H9 (cell line): ENCODE measurements at regions not wholly inside any gene's neighbourhood (a gene's known extent, or its start where the extent isn't known, plus 50 kb on each side); places are given as distances from the start of the nearest gene placed in this dataset.

Experiments
- DNase-seq: peaks from one replicate; pipeline ENCODE4 v3.0.0-alpha.2; 2017
- H2AFZ ChIP-seq: one replicate; pipeline ENCODE4 v1.6.1; 2013; ENCODE audit warnings: mild to moderate bottlenecking, low read length, control low read depth, moderate library complexity
- H2AK5ac ChIP-seq: 2 replicates; pipeline ENCODE4 v1.6.1; 2013; ENCODE audit warnings: low read length, control low read depth, mixed read lengths; ENCODE audit not compliant: insufficient read length
- H2BK120ac ChIP-seq: one replicate; pipeline ENCODE4 v1.6.1; 2013; ENCODE audit warnings: low read depth, mild to moderate bottlenecking, low read length, control low read depth, inconsistent platforms; ENCODE audit not compliant: poor library complexity, severe bottlenecking
- H2BK12ac ChIP-seq: 2 replicates; pipeline ENCODE4 v1.6.1; 2013; ENCODE audit warnings: low read length, control low read depth, mixed read lengths, low read depth; ENCODE audit not compliant: insufficient read length
- H2BK15ac ChIP-seq: 2 replicates; pipeline ENCODE4 v1.6.1; 2013; ENCODE audit warnings: low read depth, low read length, control low read depth
- H2BK20ac ChIP-seq: one replicate; pipeline ENCODE4 v1.6.1; 2013; ENCODE audit warnings: low read depth, mild to moderate bottlenecking, low read length, control low read depth, inconsistent platforms; ENCODE audit not compliant: poor library complexity, severe bottlenecking
- H2BK5ac ChIP-seq: 2 replicates; pipeline ENCODE4 v1.6.1; 2013; ENCODE audit warnings: low read length, control low read depth, mixed read lengths; ENCODE audit not compliant: insufficient read length
- H3K14ac ChIP-seq: 2 replicates; pipeline ENCODE4 v1.6.1; 2013; ENCODE audit warnings: low read length, control low read depth; ENCODE audit not compliant: insufficient read depth
- H3K18ac ChIP-seq: 2 replicates; pipeline ENCODE4 v1.6.1; 2013; ENCODE audit warnings: low read depth, mild to moderate bottlenecking, mixed read lengths, low read length, control low read depth; ENCODE audit not compliant: insufficient read length
- H3K23ac ChIP-seq: 2 replicates; pipeline ENCODE4 v1.6.1; 2013; ENCODE audit warnings: low read length, control low read depth, mixed read lengths, low read depth; ENCODE audit not compliant: insufficient read length
- H3K23me2 ChIP-seq: 2 replicates; pipeline ENCODE4 v1.6.1; 2013; ENCODE audit warnings: low read depth, mild to moderate bottlenecking, mixed read lengths, low read length, control low read depth; ENCODE audit not compliant: insufficient read length, poor library complexity, severe bottlenecking
- H3K27ac ChIP-seq: 2 replicates; pipeline ENCODE4 v1.5.1; 2013; ENCODE audit warnings: low read length, control low read depth, mixed read lengths, low read depth; ENCODE audit not compliant: insufficient read length
- H3K27me3 ChIP-seq: 2 replicates; pipeline ENCODE4 v1.6.1; 2013; ENCODE audit warnings: low read length, control low read depth, inconsistent platforms; ENCODE audit not compliant: insufficient read depth
- H3K4ac ChIP-seq: 2 replicates; pipeline ENCODE4 v1.6.1; 2013; ENCODE audit warnings: low read depth, mild to moderate bottlenecking, control low read depth, inconsistent platforms, low read length, moderate library complexity
- H3K4me1 ChIP-seq: 2 replicates; pipeline ENCODE4 v1.6.1; 2013; ENCODE audit warnings: low read length, control low read depth, inconsistent platforms; ENCODE audit not compliant: insufficient read depth
- H3K4me2 ChIP-seq: 2 replicates; pipeline ENCODE4 v1.6.1; 2013; ENCODE audit warnings: low read length, control low read depth, mixed read lengths; ENCODE audit not compliant: insufficient read length, insufficient read depth
- H3K56ac ChIP-seq: 2 replicates; pipeline ENCODE4 v1.6.1; 2013; ENCODE audit warnings: low read depth, mild to moderate bottlenecking, mixed read lengths, low read length, control low read depth; ENCODE audit not compliant: insufficient read length
- H3K79me1 ChIP-seq: 2 replicates; pipeline ENCODE4 v1.6.1; 2013; ENCODE audit warnings: low read depth, mild to moderate bottlenecking, moderate library complexity, low read length, control low read depth, inconsistent platforms; ENCODE audit not compliant: insufficient read depth, poor library complexity, severe bottlenecking
- H3K79me2 ChIP-seq: 2 replicates; pipeline ENCODE4 v1.6.1; 2013; ENCODE audit warnings: low read length, control low read depth, inconsistent platforms; ENCODE audit not compliant: insufficient read depth
- H3K9ac ChIP-seq: 2 replicates; pipeline ENCODE4 v1.6.1; 2013; ENCODE audit warnings: low read length, control low read depth, mixed read lengths; ENCODE audit not compliant: insufficient read length; ENCODE audit errors: extremely low read depth
- H3K9me3 ChIP-seq: one replicate; pipeline ENCODE4 v1.6.1; 2013; ENCODE audit warnings: low read depth, low read length, inconsistent platforms; ENCODE audit not compliant: control insufficient read depth
- H3T11ph ChIP-seq: one replicate; pipeline ENCODE4 v1.6.1; 2013; ENCODE audit warnings: mild to moderate bottlenecking, low read length, control low read depth, inconsistent platforms
- H4K20me1 ChIP-seq: one replicate; pipeline ENCODE4 v1.6.1; 2013; ENCODE audit not compliant: control insufficient read depth, insufficient read length, insufficient read depth
- H4K5ac ChIP-seq: 2 replicates; pipeline ENCODE4 v1.6.1; 2013; ENCODE audit warnings: low read depth, mild to moderate bottlenecking, mixed read lengths, low read length, control low read depth; ENCODE audit not compliant: insufficient read length
- H4K8ac ChIP-seq: replicated peaks from 2 replicates; pipeline ENCODE4 v1.6.1; 2013; ENCODE audit warnings: low read length, control low read depth, mixed read lengths, low read depth; ENCODE audit not compliant: insufficient read length
- H4K91ac ChIP-seq: 2 replicates; pipeline ENCODE4 v1.6.1; 2013; ENCODE audit warnings: low read depth, mild to moderate bottlenecking, moderate library complexity, mixed read lengths, low read length, control low read depth; ENCODE audit not compliant: insufficient read length
- H3K27ac Mint-ChIP-seq, 3 experiments: 2 replicates in 2 of 3; 3 replicates in 1 of 3; pipeline ENCODE4 v1.8.0; 2020 to 2021; ENCODE audit warnings: mixed read lengths in 3 of 3, mild to moderate bottlenecking in 1 of 3, moderate library complexity in 1 of 3
- H3K27me3 Mint-ChIP-seq: 2 replicates; pipeline ENCODE4 v1.8.0; 2021; ENCODE audit warnings: low read depth, mild to moderate bottlenecking, moderate library complexity, mixed read lengths
- H3K36me3 Mint-ChIP-seq, 3 experiments: 2 replicates in 2 of 3; 3 replicates in 1 of 3; pipeline ENCODE4 v1.8.0; 2020 to 2021; ENCODE audit warnings: low read depth in 3 of 3, mixed read lengths in 3 of 3; ENCODE audit not compliant: insufficient read depth in 1 of 3
- H3K4me1 Mint-ChIP-seq, 2 experiments: 2 replicates each; pipeline ENCODE4 v1.8.0; 2020; ENCODE audit warnings: mixed read lengths in 2 of 2
- H3K4me3 Mint-ChIP-seq, 2 experiments: 2 replicates in 1 of 2; 3 replicates in 1 of 2; pipeline ENCODE4 v1.8.0; 2020 to 2021; ENCODE audit warnings: mild to moderate bottlenecking in 2 of 2, mixed read lengths in 2 of 2, moderate library complexity in 1 of 2
- H3K9me3 Mint-ChIP-seq, 2 experiments: 2 replicates in 1 of 2; 3 replicates in 1 of 2; pipeline ENCODE4 v1.8.0; 2020; ENCODE audit warnings: mild to moderate bottlenecking in 2 of 2, mixed read lengths in 2 of 2, moderate library complexity in 1 of 2
- CTCF ChIP-seq: fragments of 200-600 bp; sonication (generic); conservative IDR thresholded peaks from 3 replicates; pipeline ENCODE4 v1.8.0; 2021; ENCODE audit warnings: antibody characterized with exemption, mild to moderate bottlenecking
- WGBS: extraction: QIAGEN DNeasy Blood & Tissue Kit; methylation state at CpG from one replicate; pipeline ENCODE4 v1.1.7; 2013; ENCODE audit warnings: missing lambda C conversion rate, low lambda C conversion rate, mixed read lengths; ENCODE audit not compliant: insufficient read length; ENCODE audit errors: extremely low coverage; 5-methylcytosine and 5-hydroxymethylcytosine counted together

GRCh38 chr5:97543166-97543565 lies 360.1 kb upstream of the RIOK2 start:
- no peak overlapping the region for H2AFZ ChIP-seq
- H3K4me1 ChIP-seq, result no peaks in the 10 kb centered on the region
- H3K9me3 ChIP-seq, result no peaks in the 10 kb centered on the region
- Mint-ChIP-seq H3K27ac (no peak overlapping the region), H3K27me3 (no peaks in the 10 kb centered on the region), H3K4me3 (no peak overlapping the region), H3K9me3 (peaks cover 2 to 4% of the 10 kb centered on the region in 2 experiments; a peak in 4 of 5 replicates), H3K36me3 (peaks cover 0 to 4% (median 0%) of the 10 kb centered on the region in 3 experiments; a peak in 2 of 7 replicates), H3K4me1 (peaks cover 24 to 28% of the 10 kb centered on the region in 2 experiments)
- H3K9ac ChIP-seq, result no peak overlapping the region
- no peak overlapping the region for H3T11ph ChIP-seq
- no peak overlapping the region for H2BK120ac ChIP-seq
- H3K23ac ChIP-seq, result no peak overlapping the region
- no peak for DNase-seq
- no peak overlapping the region for H4K8ac ChIP-seq
- no CpG with 5 or more reads among the region's 4 CpGs for WGBS
- no peak overlapping the region for H3K56ac ChIP-seq
- H3K27ac ChIP-seq, result no peak overlapping the region
- H4K20me1 ChIP-seq, result no peaks in the 10 kb centered on the region
- no peak overlapping the region for H2AK5ac ChIP-seq
- H4K5ac ChIP-seq, result no peak overlapping the region
- no peaks in the 10 kb centered on the region for H3K27me3 ChIP-seq
- TF ChIP-seq CTCF, result no peak
- H3K18ac ChIP-seq, result no peak overlapping the region
- no peak overlapping the region for H2BK5ac ChIP-seq
- H2BK15ac ChIP-seq, result no peak overlapping the region
- H3K4me2 ChIP-seq, result no peak overlapping the region
- H3K23me2 ChIP-seq, result no peaks in the 10 kb centered on the region
- no peaks in the 10 kb centered on the region for H3K79me2 ChIP-seq
- no peak overlapping the region for H2BK20ac ChIP-seq
- H3K4ac ChIP-seq, result no peak overlapping the region
- H2BK12ac ChIP-seq, result no peak overlapping the region
- no peak overlapping the region for H4K91ac ChIP-seq
- no peak overlapping the region for H3K14ac ChIP-seq
- H3K79me1 ChIP-seq, result no peaks in the 10 kb centered on the region
